Pancreas (tissue), 10 donors: ENCODE measurements at regions not wholly inside any gene's neighbourhood (a gene's known extent, or its start where the extent isn't known, plus 50 kb on each side); places are given as distances from the start of the nearest gene placed in this dataset.

Source experiments
- ATAC-seq, 4 donors: fragments of 200-7000 bp; cut with Tn5 transposase; one replicate each; pipeline versions ENCODE4 v1.8.0 to v1.9.1; 2020; ENCODE audit warnings: mild to moderate bottlenecking in 4 of 4, moderate library complexity in 4 of 4
- DNase-seq, 6 donors: peaks; one replicate each; pipeline ENCODE4 v3.0.0-alpha.2; 2020
- FAIRE-seq: peaks from 2 replicates; lab custom pipeline; 2012; peaks lifted over from hg19 to GRCh38; lab: Jason Lieb, UNC
- H3K27ac ChIP-seq, 4 donors: fragments of 200-600 bp; sonication (generic); 1 replicate in 3 of 4; 2 replicates in 1 of 4; pipeline versions ENCODE4 v1.5.0 to v1.8.0; 2020
- H3K27me3 ChIP-seq, 4 donors: fragments of 200-600 bp; one replicate each; pipeline ENCODE4 v1.8.0; 2021
- H3K36me3 ChIP-seq, 3 donors: fragments of 200-600 bp; sonication (generic) in 1 of 3; one replicate each; pipeline versions ENCODE4 v1.5.0 to v1.8.0; 2020 to 2021
- H3K4me1 ChIP-seq, 3 donors: fragments of 200-600 bp; one replicate each; pipeline ENCODE4 v1.8.0; 2021
- H3K4me3 ChIP-seq, 4 donors: fragments of 200-600 bp; sonication (generic) in 2 of 4; one replicate each; pipeline versions ENCODE4 v1.5.0 to v1.8.0; 2020 to 2021
- H3K9me3 ChIP-seq, 4 donors: fragments of 200-600 bp; one replicate each; pipeline ENCODE4 v1.8.0; 2021
- CTCF ChIP-seq, 4 donors: fragments of 200-600 bp; sonication (generic) in 3 of 4; IDR thresholded peaks; one replicate each; pipeline versions ENCODE4 v1.5.0 to v1.8.0; 2021; ENCODE audit warnings: antibody characterized with exemption in 4 of 4
- WGBS, 2 donors: extraction: QIAGEN DNeasy Blood & Tissue Kit; methylation state at CpG; one replicate each; pipeline ENCODE4 v1.1.7; 2013; 5-methylcytosine and 5-hydroxymethylcytosine counted together
- intact Hi-C, 3 donors: fragments of 100-400 bp; cut with DNase I; formaldehyde crosslinking; loops; one replicate each; pipeline versions ENCODE4 v1.11.1 to v1.14.2; 2022
- donor health status: healthy with polysubstance abuse.
- donor health status: DM: no; HTN: no; CAD: no; lungs with moderate emphysema.
- donor health status: DM: no; HTN: no; CAD: no.
- donor health status: control.
- donor health status: control.
- donor health status: Bipolar disorder and iron deficiency.
- donor health status: DM: yes; HTN: yes; CAD: no.
- donor health status: DM: no; HTN: no; CAD: no.
- donor health status: DM: no; HTN: no; CAD: no.
- donor health status: DM: yes; HTN: yes; CAD: no.

GRCh38 chr2:108128249-108128648 lies 111.5 kb upstream of the SULT1C3 start:
- no peak overlapping the region for H3K27ac ChIP-seq
- ATAC-seq (no peak), DNase-seq (no peak), FAIRE-seq (no peak)
- TF ChIP-seq CTCF (IDR thresholded peaks at IDR 0.05): no peak
- no peak overlapping the region for H3K4me3 ChIP-seq
- no peaks in the 10 kb centered on the region for H3K27me3 ChIP-seq
- intact Hi-C loops: no loop called here
- WGBS, 2 donors: 74 to 88% methylated on average over 4 of the region's 4 CpGs
- H3K9me3 ChIP-seq: no peaks in the 10 kb centered on the region
- no peaks in the 10 kb centered on the region for H3K36me3 ChIP-seq
- H3K4me1 ChIP-seq: no peaks in the 10 kb centered on the region

GRCh38 chr2:108129636-108130035 lies 110.1 kb upstream of the SULT1C3 start:
- DNase-seq (no peak), FAIRE-seq (no peak), ATAC-seq (no peak)
- no peaks in the 10 kb centered on the region for H3K36me3 ChIP-seq
- H3K4me3 ChIP-seq: no peak overlapping the region
- H3K27ac ChIP-seq: no peak overlapping the region
- H3K9me3 ChIP-seq: no peaks in the 10 kb centered on the region
- H3K4me1 ChIP-seq: no peaks in the 10 kb centered on the region
- WGBS, 2 donors: 29 to 39% methylated on average over 4 of the region's 4 CpGs
- no peak for TF ChIP-seq CTCF (IDR thresholded peaks at IDR 0.05)
- intact Hi-C loops: no loop called here
- no peaks in the 10 kb centered on the region for H3K27me3 ChIP-seq

- Histone ChIP-seq H3K4me1 (no peaks in the 10 kb centered on the region), H3K27me3 (no peaks in the 10 kb centered on the region), H3K36me3 (no peaks in the 10 kb centered on the region), H3K4me3 (no peak overlapping the region), H3K27ac (no peak overlapping the region), H3K9me3 (no peaks in the 10 kb centered on the region)
- WGBS, 2 donors: 43 to 65% methylated on average over 2 of the region's 2 CpGs
- DNase-seq (no peak), ATAC-seq (no peak), FAIRE-seq (no peak)
- intact Hi-C loops: no loop called here
- no peak for TF ChIP-seq CTCF (IDR thresholded peaks at IDR 0.05)
Observed at GRCh38 chr2:108133457-108133856, 106.3 kb upstream of the SULT1C3 start.

GRCh38 chr2:108139521-108139920 lies 100.2 kb upstream of the SULT1C3 start:
- intact Hi-C loops: no loop called here
- no peak for DNase-seq
- ATAC-seq: no peak
- FAIRE-seq: no peak
- 28 to 31% methylated on average over 2 of the region's 2 CpGs for WGBS, 2 donors
- Histone ChIP-seq H3K4me3 (no peak overlapping the region), H3K9me3 (no peaks in the 10 kb centered on the region), H3K27ac (no peak overlapping the region), H3K36me3 (no peaks in the 10 kb centered on the region), H3K27me3 (no peaks in the 10 kb centered on the region), H3K4me1 (no peaks in the 10 kb centered on the region)
- no peak for TF ChIP-seq CTCF (IDR thresholded peaks at IDR 0.05)

- no peak for TF ChIP-seq CTCF (IDR thresholded peaks at IDR 0.05)
- intact Hi-C loops: no loop called here
- FAIRE-seq (no peak), DNase-seq (no peak), ATAC-seq (no peak)
- H3K27ac ChIP-seq: no peak overlapping the region
- H3K4me1 ChIP-seq: no peaks in the 10 kb centered on the region
- 53 to 72% methylated on average over 2 of the region's 2 CpGs for WGBS, 2 donors
- H3K4me3 ChIP-seq: no peak overlapping the region
- H3K27me3 ChIP-seq: no peaks in the 10 kb centered on the region
- no peaks in the 10 kb centered on the region for H3K9me3 ChIP-seq
- no peaks in the 10 kb centered on the region for H3K36me3 ChIP-seq
Observed at GRCh38 chr2:108145557-108146326, 94.0 kb upstream of the SULT1C3 start.
